Hepatocyte (in vitro differentiated cells): ENCODE measurements at regions not wholly inside any gene's neighbourhood (a gene's known extent, or its start where the extent isn't known, plus 50 kb on each side); places are given as distances from the start of the nearest gene placed in this dataset.
"Not testable (repeated sequence)": the region's sequence is repeated elsewhere in the genome, so short reads cannot be mapped to it uniquely, and the experiment has no call there.

ENCODE experiments used
- DNase-seq: peaks from one replicate; pipeline ENCODE4 v3.0.0-alpha.2; 2016; ENCODE audit warnings: low spot score
- H2AFZ ChIP-seq: fragments of 200-600 bp; sonication (generic); 2 replicates; pipeline ENCODE4 v1.6.0; 2016; ENCODE audit warnings: antibody characterized with exemption, mild to moderate bottlenecking
- H3K27ac ChIP-seq: fragments of 200-600 bp; sonication (generic); 2 replicates; pipeline ENCODE4 v1.5.1; 2016; ENCODE audit warnings: mild to moderate bottlenecking
- H3K27me3 ChIP-seq: fragments of 200-600 bp; sonication (generic); 2 replicates; pipeline ENCODE4 v1.6.1; 2016
- H3K36me3 ChIP-seq: fragments of 200-600 bp; sonication (generic); replicated peaks from 2 replicates; pipeline ENCODE4 v1.5.1; 2016; ENCODE audit warnings: low read depth; ENCODE audit not compliant: insufficient read depth
- H3K4me1 ChIP-seq: fragments of 200-600 bp; sonication (generic); 2 replicates; pipeline ENCODE4 v1.5.1; 2016; ENCODE audit warnings: mild to moderate bottlenecking, moderate library complexity; ENCODE audit not compliant: insufficient read depth
- H3K4me2 ChIP-seq: fragments of 200-600 bp; sonication (generic); 2 replicates; pipeline ENCODE4 v1.6.0; 2016
- H3K4me3 ChIP-seq: fragments of 200-600 bp; sonication (generic); 2 replicates; pipeline ENCODE4 v1.5.1; 2016; ENCODE audit warnings: mild to moderate bottlenecking
- H3K79me2 ChIP-seq: fragments of 200-600 bp; sonication (generic); 2 replicates; pipeline ENCODE4 v1.6.0; 2017; ENCODE audit warnings: mild to moderate bottlenecking
- H3K9me2 ChIP-seq: fragments of 200-600 bp; sonication (generic); replicated peaks from 2 replicates; pipeline ENCODE4 v1.6.0; 2017; ENCODE audit warnings: mild to moderate bottlenecking; ENCODE audit not compliant: insufficient read depth
- H3K9me3 ChIP-seq: fragments of 200-600 bp; sonication (generic); 2 replicates; pipeline ENCODE4 v1.5.1; 2016; ENCODE audit warnings: low read depth, mild to moderate bottlenecking
- H4K20me1 ChIP-seq: fragments of 200-600 bp; sonication (generic); 2 replicates; pipeline ENCODE4 v1.6.0; 2016; ENCODE audit warnings: mild to moderate bottlenecking; ENCODE audit not compliant: insufficient read depth, poor library complexity, severe bottlenecking
- CTCF ChIP-seq: fragments of 200-600 bp; sonication (generic); IDR thresholded peaks from 2 replicates; pipeline ENCODE4 v1.5.1; 2016; ENCODE audit warnings: antibody characterized with exemption, mild to moderate bottlenecking; ENCODE audit not compliant: poor library complexity
- EZH2 ChIP-seq: fragments of 200-600 bp; sonication (generic); IDR thresholded peaks from 2 replicates; pipeline ENCODE4 v1.6.1; 2016; ENCODE audit warnings: antibody characterized with exemption, mild to moderate bottlenecking, borderline replicate concordance
- EZH2phosphoT487 ChIP-seq: fragments of 200-600 bp; sonication (generic); IDR thresholded peaks from one replicate; pipeline ENCODE4 v1.6.1; 2018; ENCODE audit warnings: antibody characterized with exemption, mild to moderate bottlenecking, low read depth, moderate library complexity; ENCODE audit not compliant: unreplicated experiment, severe bottlenecking
- WGBS: methylation state at CpG from one replicate; pipeline ENCODE4 v1.1.6; 2016; ENCODE audit warnings: low lambda C conversion rate; ENCODE audit errors: missing lambda C conversion rate; 5-methylcytosine and 5-hydroxymethylcytosine counted together

GRCh38 chr4:23422878-23423277, 467.0 kb downstream of the PPARGC1A start:
- Histone ChIP-seq H3K9me3 (no peaks in the 10 kb centered on the region), H3K4me2 (no peak overlapping the region)

DNA sequence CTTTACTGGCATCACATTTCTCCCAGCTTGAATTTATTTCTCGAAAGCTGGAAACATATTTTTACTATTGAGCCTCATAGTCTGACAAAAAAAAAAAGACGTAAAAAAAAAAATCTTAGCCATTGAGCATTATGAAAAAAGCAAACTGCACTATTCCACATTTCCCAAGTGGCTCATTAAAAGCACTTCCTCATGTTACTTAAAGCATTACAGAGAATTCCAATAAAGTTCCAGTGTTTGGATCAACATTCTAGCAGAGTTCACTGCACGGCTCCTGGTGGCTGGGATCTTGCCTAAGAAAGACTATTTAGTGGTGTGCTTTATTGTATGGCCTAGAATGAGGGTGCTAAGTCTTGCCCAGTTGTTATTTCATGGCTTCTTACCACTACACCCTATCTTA, 476.2 kb downstream of the PPARGC1A start:
- no peaks in the 10 kb centered on the region for H3K9me2 ChIP-seq
- no peaks in the 10 kb centered on the region for H4K20me1 ChIP-seq
- no peaks in the 10 kb centered on the region for H3K9me3 ChIP-seq
- H3K4me3 ChIP-seq = no peak overlapping the region
- H3K4me2 ChIP-seq = no peak overlapping the region
- no peak overlapping the region for H3K27ac ChIP-seq
- H3K79me2 ChIP-seq = no peaks in the 10 kb centered on the region
- no peaks in the 10 kb centered on the region for H3K27me3 ChIP-seq
- WGBS = 53% methylated on average over 3 of the region's 3 CpGs
- H3K36me3 ChIP-seq = no peaks in the 10 kb centered on the region
- H2AFZ ChIP-seq = no peak overlapping the region
- no peaks in the 10 kb centered on the region for H3K4me1 ChIP-seq
- peak; percentile 16 for DNase-seq
- TF ChIP-seq EZH2 = no peak
- no peak for TF ChIP-seq EZH2phosphoT487
- no peak for TF ChIP-seq CTCF

More at GRCh38 chr4:23422878-23423277, 467.0 kb downstream of the PPARGC1A start:
- no peaks in the 10 kb centered on the region for H3K9me2 ChIP-seq
- H4K20me1 ChIP-seq = no peaks in the 10 kb centered on the region
- WGBS = 100% methylated on average over 1 of the region's 1 CpG
- H3K27me3 ChIP-seq = no peaks in the 10 kb centered on the region
- H3K4me1 ChIP-seq = no peaks in the 10 kb centered on the region
- no peak overlapping the region for H3K4me3 ChIP-seq
- no peaks in the 10 kb centered on the region for H3K36me3 ChIP-seq
- no peak for TF ChIP-seq EZH2
- TF ChIP-seq EZH2phosphoT487 = no peak
- no peak for TF ChIP-seq CTCF
- no peak overlapping the region for H2AFZ ChIP-seq
- no peak overlapping the region for H3K27ac ChIP-seq
- no peak for DNase-seq
- H3K79me2 ChIP-seq = no peaks in the 10 kb centered on the region

GRCh38 chr4:23412701-23413100, 477.1 kb downstream of the PPARGC1A start:
- Histone ChIP-seq H3K9me2 (no peaks in the 10 kb centered on the region), H3K4me1 (no peaks in the 10 kb centered on the region), H3K36me3 (no peaks in the 10 kb centered on the region), H3K27ac (no peak overlapping the region), H3K27me3 (no peaks in the 10 kb centered on the region), H3K79me2 (no peaks in the 10 kb centered on the region), H3K4me3 (no peak overlapping the region), H3K4me2 (no peak overlapping the region), H3K9me3 (no peaks in the 10 kb centered on the region), H2AFZ (no peak overlapping the region), H4K20me1 (no peaks in the 10 kb centered on the region)
- WGBS = 80% methylated on average over 3 of the region's 3 CpGs
- TF ChIP-seq CTCF (no peak), EZH2 (no peak)
- no peak for DNase-seq

GRCh38 chr4:23408913-23409312, 480.9 kb downstream of the PPARGC1A start:
- not testable (repeated sequence) for H3K4me1 ChIP-seq, DNase-seq, H2AFZ ChIP-seq, H3K9me3 ChIP-seq, H3K36me3 ChIP-seq, H3K27ac ChIP-seq, H3K9me2 ChIP-seq, H3K27me3 ChIP-seq, H3K4me3 ChIP-seq, H3K79me2 ChIP-seq, H3K4me2 ChIP-seq, H4K20me1 ChIP-seq
- 97% methylated on average over 2 of the region's 2 CpGs for WGBS
